ENCODE measurements at regions not wholly inside any gene's neighbourhood (a gene's known extent, or its start where the extent isn't known, plus 50 kb on each side); places are given as distances from the start of the nearest gene placed in this dataset.

- ChIA-PET POLR2A (no interaction called here), CTCF (no interaction called here)
- 0 out of 2 replicates have a peak, but pooled peaks cover 2% of the 10 kb centered on the region for H3K36me3 Mint-ChIP-seq
- H3K9me3 Mint-ChIP-seq: peaks cover 4% of the 10 kb centered on the region
- ATAC-seq (no peak), DNase-seq (ENCODE audit: low spot score) (no peak)
- H3K4me3 Mint-ChIP-seq: no peak overlapping the region
- H3K27ac Mint-ChIP-seq: no peak overlapping the region
- no peak for TF ChIP-seq GRHL2 (CRISPR knock-in tag; IDR thresholded peaks at IDR 0.05; ENCODE audit: insufficient replicate concordance, severe bottlenecking)
- no peak for TF ChIP-seq FOXJ3 (CRISPR knock-in tag; IDR thresholded peaks at IDR 0.05; ENCODE audit: borderline replicate concordance)
- TF ChIP-seq SMAD4 (CRISPR knock-in tag; IDR thresholded peaks at IDR 0.05): no peak
- TF ChIP-seq PRDM15 (CRISPR knock-in tag; IDR thresholded peaks at IDR 0.05): no peak
- TF ChIP-seq ZSCAN18 (CRISPR knock-in tag; IDR thresholded peaks at IDR 0.05): no peak
- no peak for TF ChIP-seq NR3C1 (CRISPR knock-in tag; conservative IDR thresholded peaks at IDR 0.05; ENCODE audit: low read depth)
- no peak for TF ChIP-seq CDX4 (CRISPR knock-in tag; IDR thresholded peaks at IDR 0.05; ENCODE audit: borderline replicate concordance)
- no peak for TF ChIP-seq ARID4B (CRISPR knock-in tag; IDR thresholded peaks at IDR 0.05; ENCODE audit: borderline replicate concordance)
- TF ChIP-seq RORB (CRISPR knock-in tag; IDR thresholded peaks at IDR 0.05): no peak
- no peak for TF ChIP-seq ELF4 (CRISPR knock-in tag; IDR thresholded peaks at IDR 0.05; ENCODE audit: low read depth)
- no peak for TF ChIP-seq ZNF512 (CRISPR knock-in tag; IDR thresholded peaks at IDR 0.05; ENCODE audit: borderline replicate concordance)
- TF ChIP-seq PRRX2 (CRISPR knock-in tag; IDR thresholded peaks at IDR 0.05): no peak
- TF ChIP-seq ATF6 (CRISPR knock-in tag; IDR thresholded peaks at IDR 0.05): no peak
- no peak for TF ChIP-seq JAZF1 (CRISPR knock-in tag; IDR thresholded peaks at IDR 0.05)
- no peak for TF ChIP-seq MAX (CRISPR knock-in tag; IDR thresholded peaks at IDR 0.05)
- TF ChIP-seq USF2 (CRISPR knock-in tag; IDR thresholded peaks at IDR 0.05): no peak
- no peaks in the 10 kb centered on the region for H3K27me3 Mint-ChIP-seq (ENCODE audit: low read depth)
- H3K4me1 Mint-ChIP-seq: no peaks in the 10 kb centered on the region
These were observed 128.6 kb upstream of the BCL6 start for GRCh38 chr3:187873843-187874242.

Data from WTC11 (cell line).